Mesothelial cell of epicardium (in vitro differentiated cells): ENCODE measurements at regions not wholly inside any gene's neighbourhood (a gene's known extent, or its start where the extent isn't known, plus 50 kb on each side); places are given as distances from the start of the nearest gene placed in this dataset.

ENCODE experiments used
- DNase-seq, 2 experiments: peaks; one replicate each; pipeline ENCODE4 v3.0.0; 2021; ENCODE audit warnings: low spot score in 2 of 2; ENCODE audit not compliant: unreplicated experiment in 2 of 2
- H3K27ac Mint-ChIP-seq: 2 replicates; pipeline ENCODE4 v1.8.0; 2021; ENCODE audit warnings: mixed read lengths
- H3K27me3 Mint-ChIP-seq: 2 replicates; pipeline ENCODE4 v1.8.0; 2021; ENCODE audit warnings: low read depth, mixed read lengths
- H3K36me3 Mint-ChIP-seq: 2 replicates; pipeline ENCODE4 v1.8.0; 2021; ENCODE audit warnings: mixed read lengths
- H3K4me1 Mint-ChIP-seq: 2 replicates; pipeline ENCODE4 v1.8.0; 2021; ENCODE audit warnings: mixed read lengths
- H3K4me3 Mint-ChIP-seq: 2 replicates; pipeline ENCODE4 v1.8.0; 2021; ENCODE audit warnings: mild to moderate bottlenecking, moderate library complexity, mixed read lengths
- H3K9me3 Mint-ChIP-seq: 2 replicates; pipeline ENCODE4 v1.8.0; 2021; ENCODE audit warnings: mixed read lengths
- TF ChIP-seq, protein P1 (sequence below): fragments of 200-600 bp; sonication (generic); IDR thresholded peaks from one replicate; pipeline ENCODE4 v1.5.0; 2021; ENCODE audit warnings: antibody characterized with exemption; ENCODE audit not compliant: unreplicated experiment

DNA sequence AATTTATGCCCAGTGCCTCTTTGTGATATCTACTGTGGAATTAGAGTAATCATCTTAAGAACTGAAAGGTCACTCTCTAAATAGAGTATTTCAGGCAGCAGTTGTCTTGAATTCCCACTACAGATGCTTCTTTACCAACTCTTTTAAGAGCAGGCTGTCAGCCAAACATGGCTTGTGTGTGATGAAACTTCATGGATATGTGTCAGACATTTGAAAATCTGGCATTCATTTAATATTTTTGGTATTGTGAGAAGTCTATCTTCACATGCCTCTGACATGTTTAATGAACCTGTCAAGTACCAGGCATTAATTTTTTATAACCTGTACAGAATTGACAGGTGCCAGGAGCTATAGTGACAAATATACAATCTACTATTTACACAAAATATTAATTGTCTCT is 318.6 kb downstream of the CDH9 start:
- Mint-ChIP-seq H3K36me3 (no peaks in the 10 kb centered on the region), H3K27ac (no peak overlapping the region), H3K4me3 (no peak overlapping the region), H3K9me3 (no peaks in the 10 kb centered on the region), H3K4me1 (no peaks in the 10 kb centered on the region), H3K27me3 (no peaks in the 10 kb centered on the region)
- TF ChIP-seq, protein P1, sequence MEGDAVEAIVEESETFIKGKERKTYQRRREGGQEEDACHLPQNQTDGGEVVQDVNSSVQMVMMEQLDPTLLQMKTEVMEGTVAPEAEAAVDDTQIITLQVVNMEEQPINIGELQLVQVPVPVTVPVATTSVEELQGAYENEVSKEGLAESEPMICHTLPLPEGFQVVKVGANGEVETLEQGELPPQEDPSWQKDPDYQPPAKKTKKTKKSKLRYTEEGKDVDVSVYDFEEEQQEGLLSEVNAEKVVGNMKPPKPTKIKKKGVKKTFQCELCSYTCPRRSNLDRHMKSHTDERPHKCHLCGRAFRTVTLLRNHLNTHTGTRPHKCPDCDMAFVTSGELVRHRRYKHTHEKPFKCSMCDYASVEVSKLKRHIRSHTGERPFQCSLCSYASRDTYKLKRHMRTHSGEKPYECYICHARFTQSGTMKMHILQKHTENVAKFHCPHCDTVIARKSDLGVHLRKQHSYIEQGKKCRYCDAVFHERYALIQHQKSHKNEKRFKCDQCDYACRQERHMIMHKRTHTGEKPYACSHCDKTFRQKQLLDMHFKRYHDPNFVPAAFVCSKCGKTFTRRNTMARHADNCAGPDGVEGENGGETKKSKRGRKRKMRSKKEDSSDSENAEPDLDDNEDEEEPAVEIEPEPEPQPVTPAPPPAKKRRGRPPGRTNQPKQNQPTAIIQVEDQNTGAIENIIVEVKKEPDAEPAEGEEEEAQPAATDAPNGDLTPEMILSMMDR: no peak
- DNase-seq: no peak

DNA sequence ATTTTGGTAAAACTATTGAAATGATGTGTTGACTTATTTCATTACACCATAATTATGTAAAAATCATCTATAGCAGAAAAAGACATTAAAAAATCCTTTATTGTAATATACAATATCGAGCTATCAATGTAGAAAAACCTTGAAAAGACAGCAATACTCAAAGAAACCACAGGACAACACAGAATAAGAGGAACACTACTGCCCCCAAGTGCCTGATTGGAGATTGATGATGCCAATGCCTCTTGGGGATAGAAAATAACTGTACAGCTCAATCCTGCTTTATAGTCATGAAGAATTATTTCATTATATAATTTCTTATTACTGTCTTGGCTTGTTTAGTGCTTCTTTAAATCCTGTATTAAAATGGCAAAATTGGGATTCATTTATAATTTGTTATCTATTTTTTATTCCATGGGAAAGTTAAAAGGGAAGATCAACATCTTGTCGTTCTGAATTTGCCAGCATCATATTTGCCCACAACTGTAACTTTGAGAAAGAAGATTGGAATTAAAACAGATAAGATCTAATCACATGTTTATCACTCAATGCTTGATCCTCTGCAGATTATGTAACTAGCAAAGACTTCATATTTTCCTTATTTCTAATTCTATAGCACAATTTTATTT is 337.5 kb downstream of the CDH9 start:
- Mint-ChIP-seq H3K36me3 (no peaks in the 10 kb centered on the region), H3K27ac (no peak overlapping the region), H3K4me3 (no peak overlapping the region), H3K4me1 (no peaks in the 10 kb centered on the region), H3K27me3 (peaks cover 7% of the 10 kb centered on the region), H3K9me3 (no peaks in the 10 kb centered on the region)
- TF ChIP-seq, protein P1: peak; percentile 27
- DNase-seq: no peak

DNA sequence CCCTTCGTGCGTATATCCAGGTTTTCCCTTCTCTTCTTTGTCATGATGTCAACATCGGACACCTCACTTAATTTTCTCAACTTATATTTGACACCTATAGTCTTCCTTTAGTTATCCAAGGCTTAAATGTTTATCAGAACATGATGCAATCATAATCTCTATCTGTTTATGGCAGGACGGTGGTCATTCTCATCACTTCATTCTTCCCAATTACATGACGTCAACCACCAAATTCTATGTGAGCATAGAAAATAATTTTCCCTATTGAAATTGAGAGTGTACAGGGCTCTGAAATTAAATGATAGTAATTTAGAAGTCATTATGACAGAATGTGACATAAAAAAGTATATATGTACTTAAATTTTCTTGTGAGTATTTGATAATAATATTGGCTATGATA is 345.4 kb downstream of the CDH9 start:
- no peak overlapping the region for H3K4me3 Mint-ChIP-seq
- no peaks in the 10 kb centered on the region for H3K9me3 Mint-ChIP-seq
- H3K27me3 Mint-ChIP-seq: peaks cover 4% of the 10 kb centered on the region
- H3K36me3 Mint-ChIP-seq: no peaks in the 10 kb centered on the region
- TF ChIP-seq, protein P1: no peak
- no peak for DNase-seq
- no peak overlapping the region for H3K27ac Mint-ChIP-seq
- H3K4me1 Mint-ChIP-seq: no peaks in the 10 kb centered on the region

DNA sequence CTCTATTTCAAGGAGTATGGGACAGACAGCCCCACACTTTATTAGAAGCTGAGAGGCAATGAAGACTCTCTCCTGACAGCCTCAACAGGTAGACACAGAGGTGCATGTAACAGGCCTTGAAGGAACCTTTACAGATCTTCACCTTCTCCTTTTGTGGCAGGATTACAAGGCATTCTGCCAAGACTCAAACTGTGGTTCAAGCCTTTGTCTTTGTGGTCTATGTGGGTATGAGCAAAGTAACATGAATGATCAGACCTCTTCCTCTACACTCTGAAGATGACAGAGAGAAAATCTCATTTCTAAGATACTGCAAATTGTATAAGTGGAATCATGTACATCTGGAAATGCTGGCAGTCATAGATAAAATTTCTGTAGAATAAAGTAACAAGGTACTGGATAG is 346.9 kb downstream of the CDH9 start:
- Mint-ChIP-seq H3K27me3 (peaks cover 3% of the 10 kb centered on the region), H3K4me1 (no peaks in the 10 kb centered on the region)

DNA sequence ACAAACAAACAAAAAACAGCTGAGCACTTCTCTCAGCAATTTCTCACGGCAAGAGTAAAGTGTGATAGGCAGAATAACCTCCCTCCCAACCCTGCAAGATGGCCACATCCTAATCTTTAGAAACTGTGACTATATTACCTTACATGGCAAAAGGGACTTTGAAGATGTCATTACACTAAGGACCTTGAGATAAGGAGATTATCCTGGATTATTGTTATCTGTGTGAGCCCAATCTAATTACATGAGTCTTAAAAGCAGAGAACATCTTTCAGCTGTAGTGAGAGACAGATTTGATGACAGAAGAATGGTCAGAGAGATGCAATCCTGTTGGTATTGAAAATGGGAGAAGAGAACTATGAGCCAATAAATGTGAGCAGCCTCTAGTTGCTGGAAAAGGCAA is 347.9 kb downstream of the CDH9 start:
- TF ChIP-seq, protein P1: no peak
- Mint-ChIP-seq H3K9me3 (peaks cover 4% of the 10 kb centered on the region), H3K4me1 (no peaks in the 10 kb centered on the region), H3K27me3 (no peaks in the 10 kb centered on the region), H3K27ac (no peak overlapping the region), H3K4me3 (no peak overlapping the region), H3K36me3 (no peaks in the 10 kb centered on the region)
- DNase-seq: no peak

More for the DNA sequence above, 346.9 kb downstream of the CDH9 start:
- no peaks in the 10 kb centered on the region for H3K36me3 Mint-ChIP-seq
- no peak overlapping the region for H3K27ac Mint-ChIP-seq
- H3K4me3 Mint-ChIP-seq: no peak overlapping the region
- DNase-seq: no peak
- TF ChIP-seq, protein P1: no peak
- no peaks in the 10 kb centered on the region for H3K9me3 Mint-ChIP-seq

DNA sequence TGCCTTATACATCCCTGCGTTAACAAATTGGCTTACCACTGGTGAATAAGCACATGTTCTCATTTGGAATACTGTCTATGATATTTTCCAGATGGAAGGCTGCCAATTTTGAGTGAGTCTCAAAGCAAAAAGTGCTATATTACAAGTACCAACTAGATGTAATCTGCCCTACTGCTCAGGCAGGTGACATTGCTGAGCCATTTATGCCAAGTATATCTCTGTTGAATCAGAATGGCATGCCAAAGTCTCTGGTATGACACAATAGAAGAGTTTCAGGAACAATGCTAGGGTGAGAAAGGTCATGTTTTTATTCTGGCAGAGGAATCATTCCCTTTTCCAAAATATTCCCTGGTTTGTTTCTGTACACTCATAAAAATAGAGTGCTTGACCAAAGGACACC is 356.5 kb downstream of the CDH9 start:
- TF ChIP-seq, protein P1: no peak
- Mint-ChIP-seq H3K36me3 (peaks cover 4% of the 10 kb centered on the region), H3K27me3 (no peaks in the 10 kb centered on the region), H3K4me3 (no peak overlapping the region), H3K9me3 (peaks cover 26% of the 10 kb centered on the region), H3K4me1 (no peaks in the 10 kb centered on the region), H3K27ac (no peak overlapping the region)
- no peak for DNase-seq
